GM12892 (cell line): ENCODE measurements at regions not wholly inside any gene's neighbourhood (a gene's known extent, or its start where the extent isn't known, plus 50 kb on each side); places are given as distances from the start of the nearest gene placed in this dataset.

Experiments used
- DNase-seq: peaks from one replicate; pipeline ENCODE4 v3.0.0; 2011; ENCODE audit not compliant: insufficient read length
- FAIRE-seq: peaks from 2 replicates; lab custom pipeline; 2011; peaks lifted over from hg19 to GRCh38; lab: Jason Lieb, UNC
- POLR2A ChIP-seq: IDR thresholded peaks from 2 replicates; pipeline ENCODE4 v1.6.1; 2011; ENCODE audit warnings: low read depth, low read length, control low read depth
- POLR2AphosphoS5 ChIP-seq: IDR thresholded peaks from 2 replicates; pipeline ENCODE4 v1.6.1; 2011; ENCODE audit warnings: low read depth, low read length, control low read depth
- TAF1 ChIP-seq: IDR thresholded peaks from 2 replicates; pipeline ENCODE4 v1.6.1; 2011; ENCODE audit warnings: low read depth, mild to moderate bottlenecking, control low read depth, low read length, borderline replicate concordance

GRCh38 chr18:67282796-67283195, 233.7 kb downstream of the DSEL start:
- FAIRE-seq (no peak), DNase-seq (no peak)

GRCh38 chr18:67281746-67282145, 234.8 kb downstream of the DSEL start:
- DNase-seq: no peak
- FAIRE-seq: no peak
- TF ChIP-seq TAF1 (no peak), POLR2AphosphoS5 (no peak), POLR2A (no peak)

More at GRCh38 chr18:67282796-67283195, 233.7 kb downstream of the DSEL start:
- no peak for TF ChIP-seq POLR2AphosphoS5
- TF ChIP-seq TAF1: no peak
- no peak for TF ChIP-seq POLR2A

GRCh38 chr18:67280486-67281242, 235.9 kb downstream of the DSEL start:
- FAIRE-seq: no peak

GRCh38 chr18:67279988-67280387, 236.5 kb downstream of the DSEL start:
- TF ChIP-seq POLR2A (no peak), TAF1 (no peak), POLR2AphosphoS5 (no peak)
- FAIRE-seq (no peak), DNase-seq (no peak)

More at GRCh38 chr18:67280486-67281242, 235.9 kb downstream of the DSEL start:
- TF ChIP-seq TAF1: no peak
- no peak for TF ChIP-seq POLR2AphosphoS5
- no peak for TF ChIP-seq POLR2A
- no peak for DNase-seq

- DNase-seq (no peak), FAIRE-seq (no peak)
- TF ChIP-seq POLR2A: no peak
- no peak for TF ChIP-seq POLR2AphosphoS5
- TF ChIP-seq TAF1: no peak
Observed at GRCh38 chr18:67278984-67279383, 237.5 kb downstream of the DSEL start.

GRCh38 chr18:67276638-67277037, 239.9 kb downstream of the DSEL start:
- DNase-seq (no peak), FAIRE-seq (no peak)
- TF ChIP-seq TAF1: no peak
- TF ChIP-seq POLR2AphosphoS5: no peak
- no peak for TF ChIP-seq POLR2A

- DNase-seq: no peak
- TF ChIP-seq POLR2A (no peak), POLR2AphosphoS5 (no peak), TAF1 (no peak)
- no peak for FAIRE-seq
Observed at GRCh38 chr18:67273288-67273687, 243.2 kb downstream of the DSEL start.

- DNase-seq (no peak), FAIRE-seq (no peak)
Observed at GRCh38 chr18:67269206-67269605, 247.3 kb downstream of the DSEL start.

GRCh38 chr18:67268530-67268929, 248.0 kb downstream of the DSEL start:
- DNase-seq: no peak
- no peak for FAIRE-seq
- TF ChIP-seq POLR2AphosphoS5 (no peak), TAF1 (no peak), POLR2A (no peak)

More at GRCh38 chr18:67269206-67269605, 247.3 kb downstream of the DSEL start:
- TF ChIP-seq POLR2A: no peak
- no peak for TF ChIP-seq TAF1
- no peak for TF ChIP-seq POLR2AphosphoS5

GRCh38 chr18:67266246-67267237, 250.0 kb downstream of the DSEL start:
- FAIRE-seq (no peak), DNase-seq (no peak)
- no peak for TF ChIP-seq POLR2A
- no peak for TF ChIP-seq TAF1
- TF ChIP-seq POLR2AphosphoS5: no peak

- no peak for FAIRE-seq
- no peak for TF ChIP-seq POLR2AphosphoS5
- no peak for TF ChIP-seq TAF1
- no peak for TF ChIP-seq POLR2A
- DNase-seq: no peak
Observed at GRCh38 chr18:67265464-67266245, 250.9 kb downstream of the DSEL start.
